Neuronal stem cell (in vitro differentiated cells): ENCODE measurements at regions not wholly inside any gene's neighbourhood (a gene's known extent, or its start where the extent isn't known, plus 50 kb on each side); places are given as distances from the start of the nearest gene placed in this dataset.
A peak's percentile ranks its signal among the peaks of the same experiment; 100 is the strongest.

Experiments used
- DNase-seq: peaks from one replicate; pipeline ENCODE4 v3.0.0-alpha.2; 2013; ENCODE audit warnings: low spot score
- H2AFZ ChIP-seq: one replicate; pipeline ENCODE4 v1.6.1; 2013; ENCODE audit warnings: mild to moderate bottlenecking, low read length, inconsistent platforms
- H2AK5ac ChIP-seq: 2 replicates; pipeline ENCODE4 v1.6.1; 2013; ENCODE audit warnings: low read depth, mild to moderate bottlenecking, inconsistent platforms, low read length, moderate library complexity, mixed read lengths
- H2BK120ac ChIP-seq: 2 replicates; pipeline ENCODE4 v1.6.1; 2013; ENCODE audit warnings: low read depth, mild to moderate bottlenecking, inconsistent platforms, low read length, moderate library complexity, mixed read lengths
- H2BK12ac ChIP-seq: one replicate; pipeline ENCODE4 v1.6.1; 2013; ENCODE audit warnings: low read length, inconsistent platforms
- H2BK15ac ChIP-seq: 2 replicates; pipeline ENCODE4 v1.6.1; 2013; ENCODE audit warnings: mild to moderate bottlenecking, low read length, inconsistent platforms, mixed read lengths
- H2BK5ac ChIP-seq: one replicate; pipeline ENCODE4 v1.6.1; 2013; ENCODE audit warnings: inconsistent platforms, mild to moderate bottlenecking, low read length, moderate library complexity
- H3K14ac ChIP-seq: one replicate; pipeline ENCODE4 v1.6.1; 2013; ENCODE audit warnings: low read length, inconsistent platforms
- H3K18ac ChIP-seq: 2 replicates; pipeline ENCODE4 v1.6.1; 2013; ENCODE audit warnings: low read length, inconsistent platforms
- H3K23ac ChIP-seq: 2 replicates; pipeline ENCODE4 v1.6.1; 2013; ENCODE audit warnings: low read depth, mild to moderate bottlenecking, mixed read lengths, low read length, inconsistent platforms; ENCODE audit not compliant: poor library complexity
- H3K27ac ChIP-seq: replicated peaks from 3 replicates; pipeline ENCODE4 v1.5.1; 2013; ENCODE audit warnings: low read length, inconsistent platforms
- H3K27me3 ChIP-seq, 3 experiments: 2 replicates each; pipeline ENCODE4 v1.6.1; 2013; ENCODE audit warnings: low read length in 3 of 3, mild to moderate bottlenecking in 2 of 3, inconsistent platforms in 1 of 3, low read depth in 1 of 3, mixed read lengths in 1 of 3, moderate library complexity in 1 of 3; ENCODE audit not compliant: control insufficient read depth in 3 of 3, insufficient read depth in 3 of 3
- H3K36me3 ChIP-seq, 2 donors: replicated peaks in 1 of 2; 2 replicates each; pipeline ENCODE4 v1.6.1; 2013; ENCODE audit warnings: low read length in 2 of 2; ENCODE audit not compliant: control insufficient read depth in 2 of 2, insufficient read depth in 2 of 2
- H3K4ac ChIP-seq: 2 replicates; pipeline ENCODE4 v1.6.1; 2013; ENCODE audit warnings: inconsistent platforms, mild to moderate bottlenecking, low read length, moderate library complexity
- H3K4me1 ChIP-seq, 2 donors: 1 replicate in 1 of 2; 2 replicates in 1 of 2; pipeline ENCODE4 v1.6.1; 2013; ENCODE audit warnings: low read length in 2 of 2, low read depth in 1 of 2; ENCODE audit not compliant: control insufficient read depth in 2 of 2, insufficient read depth in 1 of 2
- H3K4me2 ChIP-seq: one replicate; pipeline ENCODE4 v1.6.1; 2013; ENCODE audit warnings: mild to moderate bottlenecking, low read length, inconsistent platforms; ENCODE audit not compliant: insufficient read depth, poor library complexity, severe bottlenecking
- H3K4me3 ChIP-seq, 2 donors: 2 replicates each; pipeline ENCODE4 v1.5.1; 2013; ENCODE audit warnings: low read length in 2 of 2, mild to moderate bottlenecking in 2 of 2, inconsistent platforms in 1 of 2, moderate library complexity in 1 of 2
- H3K79me1 ChIP-seq: one replicate; pipeline ENCODE4 v1.6.1; 2013; ENCODE audit warnings: low read depth, mild to moderate bottlenecking, inconsistent platforms, low read length, moderate library complexity
- H3K9ac ChIP-seq: one replicate; pipeline ENCODE4 v1.6.1; 2013; ENCODE audit warnings: mild to moderate bottlenecking, low read depth, low read length, inconsistent platforms; ENCODE audit not compliant: poor library complexity
- H3K9me3 ChIP-seq, 2 donors: replicated peaks in 1 of 2; 2 replicates each; pipeline versions ENCODE3 to v1.6.1; 2013; ENCODE audit warnings: low read length in 2 of 2, mild to moderate bottlenecking in 2 of 2, inconsistent platforms in 1 of 2, low read depth in 1 of 2, mixed read lengths in 1 of 2, moderate library complexity in 1 of 2; ENCODE audit not compliant: control insufficient read depth in 2 of 2, insufficient read depth in 1 of 2
- H4K8ac ChIP-seq: one replicate; pipeline ENCODE4 v1.6.1; 2013; ENCODE audit warnings: low read depth, mild to moderate bottlenecking, inconsistent platforms, low read length, moderate library complexity
- H4K91ac ChIP-seq: one replicate; pipeline ENCODE4 v1.6.1; 2013; ENCODE audit warnings: low read length, low read depth, mild to moderate bottlenecking, inconsistent platforms; ENCODE audit not compliant: poor library complexity
- WGBS, 2 donors: extraction: QIAGEN DNeasy Blood & Tissue Kit; methylation state at CpG; one replicate each; pipeline ENCODE4 v1.1.7; 2013; ENCODE audit warnings: missing lambda C conversion rate in 2 of 2, mixed read lengths in 1 of 2; ENCODE audit not compliant: insufficient read length in 2 of 2, insufficient replicate concordance in 1 of 2; ENCODE audit errors: extremely low coverage in 2 of 2; 5-methylcytosine and 5-hydroxymethylcytosine counted together

GRCh38 chr2:234137400-234138014 is 87.0 kb downstream of the SPP2 start:
- no peak overlapping the region for H2BK120ac ChIP-seq
- H3K18ac ChIP-seq = peak overlapping the region; percentile 50
- no peak for DNase-seq
- H3K9me3 ChIP-seq = peaks cover 0 to 2% of the 10 kb centered on the region in 2 donors
- no peak overlapping the region for H2AFZ ChIP-seq
- no peak overlapping the region for H3K9ac ChIP-seq
- no peak overlapping the region for H3K4me3 ChIP-seq
- no peaks in the 10 kb centered on the region for H3K36me3 ChIP-seq
- H3K4me1 ChIP-seq = peaks cover 0 to 10% of the 10 kb centered on the region in 2 donors
- no peak overlapping the region for H4K91ac ChIP-seq
- no peak overlapping the region for H2BK15ac ChIP-seq
- no peak overlapping the region for H2AK5ac ChIP-seq
- no peak overlapping the region for H3K4me2 ChIP-seq
- H4K8ac ChIP-seq = no peak overlapping the region
- no peak overlapping the region for H2BK12ac ChIP-seq
- WGBS, 2 donors = no CpG with 5 or more reads among the region's 6 CpGs
- no peak overlapping the region for H3K4ac ChIP-seq
- H2BK5ac ChIP-seq = no peak overlapping the region
- H3K14ac ChIP-seq = no peak overlapping the region
- H3K27me3 ChIP-seq = no peaks in the 10 kb centered on the region
- H3K27ac ChIP-seq = no peak overlapping the region
- H3K23ac ChIP-seq = no peak overlapping the region
- H3K79me1 ChIP-seq = no peaks in the 10 kb centered on the region

- H2BK15ac ChIP-seq = no peak overlapping the region
- H4K8ac ChIP-seq = no peak overlapping the region
- no peak overlapping the region for H3K23ac ChIP-seq
- no peak overlapping the region for H3K4me2 ChIP-seq
- no peak overlapping the region for H3K9ac ChIP-seq
- H3K27ac ChIP-seq = no peak overlapping the region
- H3K9me3 ChIP-seq = peaks cover 0 to 2% of the 10 kb centered on the region in 2 donors
- no peak overlapping the region for H2BK12ac ChIP-seq
- no peaks in the 10 kb centered on the region for H3K36me3 ChIP-seq
- no peak overlapping the region for H3K14ac ChIP-seq
- H2AK5ac ChIP-seq = no peak overlapping the region
- no peak overlapping the region for H3K4me3 ChIP-seq
- no peak overlapping the region for H2AFZ ChIP-seq
- no peak overlapping the region for H3K18ac ChIP-seq
- H4K91ac ChIP-seq = no peak overlapping the region
- no peak for DNase-seq
- H3K27me3 ChIP-seq = peaks cover 0 to 3% (median 0%) of the 10 kb centered on the region in 3 experiments
- H2BK5ac ChIP-seq = no peak overlapping the region
- peaks cover 0 to 10% of the 10 kb centered on the region in 2 donors for H3K4me1 ChIP-seq
- H3K4ac ChIP-seq = no peak overlapping the region
- no peak overlapping the region for H2BK120ac ChIP-seq
- no peaks in the 10 kb centered on the region for H3K79me1 ChIP-seq
Observed at GRCh38 chr2:234136461-234136860, 86.0 kb downstream of the SPP2 start.

DNA sequence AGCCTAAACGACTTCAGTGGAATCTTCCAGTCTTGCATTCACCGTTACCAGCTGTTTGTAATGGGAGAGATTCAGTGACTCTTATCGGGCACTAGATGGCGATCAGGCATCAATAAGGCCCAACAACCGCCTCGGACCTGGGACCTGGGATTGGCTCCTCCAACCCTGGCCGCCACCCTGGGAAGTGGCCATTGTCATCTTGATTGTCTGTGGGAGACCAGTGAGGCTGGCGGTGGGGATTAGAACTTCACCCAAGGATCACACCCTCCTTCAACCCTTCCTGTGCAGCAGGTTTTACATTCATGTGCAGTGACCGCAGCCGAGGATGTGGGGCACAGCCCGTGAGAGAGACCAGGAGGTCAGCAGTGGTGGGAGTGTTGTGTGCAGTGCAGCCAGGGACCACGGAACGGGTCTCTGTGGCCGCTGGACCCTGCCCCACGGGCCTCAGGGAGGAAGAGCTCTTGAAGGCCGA is 85.3 kb downstream of the SPP2 start:
- Histone ChIP-seq H3K27me3 (peaks cover 0 to 3% (median 0%) of the 10 kb centered on the region in 3 experiments), H3K4me2 (no peak overlapping the region), H3K27ac (no peak overlapping the region), H2BK120ac (no peak overlapping the region), H2BK15ac (peak overlapping the region; percentile 30), H3K36me3 (no peaks in the 10 kb centered on the region), H4K8ac (no peak overlapping the region), H3K4ac (no peak overlapping the region), H3K9me3 (peaks cover 0 to 2% of the 10 kb centered on the region in 2 donors), H3K23ac (no peak overlapping the region), H2BK12ac (no peak overlapping the region), H3K14ac (peak overlapping the region; percentile 91), H3K9ac (peak overlapping the region; percentile 65), H4K91ac (peak overlapping the region; percentile 68), H2AFZ (peak overlapping the region; percentile 58), H3K4me1 (peaks cover 0 to 10% of the 10 kb centered on the region in 2 donors), H3K79me1 (no peaks in the 10 kb centered on the region), H2AK5ac (peak overlapping the region; percentile 83), H2BK5ac (no peak overlapping the region), H3K18ac (peak overlapping the region; percentile 92), H3K4me3 (no peak overlapping the region)
- DNase-seq = peak; percentile 77
- no CpG with 5 or more reads among the region's 16 CpGs for WGBS, 2 donors

- H3K14ac ChIP-seq = no peak overlapping the region
- no peak overlapping the region for H3K23ac ChIP-seq
- peaks cover 0 to 10% of the 10 kb centered on the region in 2 donors for H3K4me1 ChIP-seq
- DNase-seq = no peak
- no peak overlapping the region for H3K18ac ChIP-seq
- no peaks in the 10 kb centered on the region for H3K36me3 ChIP-seq
- H3K27ac ChIP-seq = no peak overlapping the region
- H2AFZ ChIP-seq = no peak overlapping the region
- no peak overlapping the region for H3K9ac ChIP-seq
- H2BK12ac ChIP-seq = no peak overlapping the region
- H3K27me3 ChIP-seq = peaks cover 0 to 3% (median 0%) of the 10 kb centered on the region in 3 experiments
- H4K8ac ChIP-seq = no peak overlapping the region
- H2BK120ac ChIP-seq = no peak overlapping the region
- H4K91ac ChIP-seq = no peak overlapping the region
- H3K4ac ChIP-seq = no peak overlapping the region
- no peak overlapping the region for H3K4me3 ChIP-seq
- H3K79me1 ChIP-seq = no peaks in the 10 kb centered on the region
- no peak overlapping the region for H3K4me2 ChIP-seq
- no CpG with 5 or more reads among the region's 6 CpGs for WGBS, 2 donors
- H3K9me3 ChIP-seq = peaks cover 0 to 2% of the 10 kb centered on the region in 2 donors
- H2BK5ac ChIP-seq = no peak overlapping the region
- peak overlapping the region; percentile 34 for H2AK5ac ChIP-seq
- no peak overlapping the region for H2BK15ac ChIP-seq
Observed at GRCh38 chr2:234134496-234134895, 84.0 kb downstream of the SPP2 start.
